Adrenal gland (tissue), 5 donors: ENCODE measurements at regions not wholly inside any gene's neighbourhood (a gene's known extent, or its start where the extent isn't known, plus 50 kb on each side); places are given as distances from the start of the nearest gene placed in this dataset.
"Not testable (repeated sequence)": the region's sequence is repeated elsewhere in the genome, so short reads cannot be mapped to it uniquely, and the experiment has no call there.

ENCODE experiments used
- POLR2A ChIP-seq, 2 donors: fragments of 450-650 bp; IDR thresholded peaks; one replicate each; pipeline ENCODE4 v1.6.1; 2017; ENCODE audit warnings: antibody characterized with exemption in 2 of 2, mild to moderate bottlenecking in 2 of 2, moderate library complexity in 1 of 2
- TF ChIP-seq, protein P1 (sequence below), 6 experiments: fragments of 450-650 bp in 4 of 6; fragments of 200-600 bp in 2 of 6; sonication (generic) in 1 of 6; IDR thresholded peaks; 1 replicate in 5 of 6; 2 replicates in 1 of 6; pipeline versions ENCODE4 v1.5.1 to v1.8.0; 2016 to 2021; ENCODE audit warnings: antibody characterized with exemption in 6 of 6, mild to moderate bottlenecking in 2 of 6, moderate library complexity in 1 of 6
- donor health status: DM: no; HTN: no; CAD: no.

DNA sequence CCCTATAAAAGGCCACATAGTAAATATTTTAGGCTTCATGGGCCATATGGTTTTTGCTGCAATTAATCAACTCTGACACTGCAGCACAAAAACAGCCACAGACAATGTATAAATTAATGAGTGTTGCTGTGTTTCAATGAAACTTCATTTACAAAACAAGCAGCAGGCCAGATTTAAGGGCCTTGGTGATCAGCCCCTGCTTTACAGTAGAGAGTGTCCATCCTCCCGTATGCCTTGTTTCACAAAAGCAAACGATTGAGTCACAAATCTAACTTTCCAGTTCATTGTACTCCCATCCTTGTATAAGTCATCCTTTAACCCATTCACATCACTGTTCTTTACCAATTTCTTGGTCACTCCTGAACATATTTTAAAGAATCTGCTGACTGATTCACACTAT is 94.3 kb upstream of the NOX4 start:
- TF ChIP-seq, protein P1, sequence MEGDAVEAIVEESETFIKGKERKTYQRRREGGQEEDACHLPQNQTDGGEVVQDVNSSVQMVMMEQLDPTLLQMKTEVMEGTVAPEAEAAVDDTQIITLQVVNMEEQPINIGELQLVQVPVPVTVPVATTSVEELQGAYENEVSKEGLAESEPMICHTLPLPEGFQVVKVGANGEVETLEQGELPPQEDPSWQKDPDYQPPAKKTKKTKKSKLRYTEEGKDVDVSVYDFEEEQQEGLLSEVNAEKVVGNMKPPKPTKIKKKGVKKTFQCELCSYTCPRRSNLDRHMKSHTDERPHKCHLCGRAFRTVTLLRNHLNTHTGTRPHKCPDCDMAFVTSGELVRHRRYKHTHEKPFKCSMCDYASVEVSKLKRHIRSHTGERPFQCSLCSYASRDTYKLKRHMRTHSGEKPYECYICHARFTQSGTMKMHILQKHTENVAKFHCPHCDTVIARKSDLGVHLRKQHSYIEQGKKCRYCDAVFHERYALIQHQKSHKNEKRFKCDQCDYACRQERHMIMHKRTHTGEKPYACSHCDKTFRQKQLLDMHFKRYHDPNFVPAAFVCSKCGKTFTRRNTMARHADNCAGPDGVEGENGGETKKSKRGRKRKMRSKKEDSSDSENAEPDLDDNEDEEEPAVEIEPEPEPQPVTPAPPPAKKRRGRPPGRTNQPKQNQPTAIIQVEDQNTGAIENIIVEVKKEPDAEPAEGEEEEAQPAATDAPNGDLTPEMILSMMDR (IDR thresholded peaks at IDR 0.05), result not testable (repeated sequence)
- not testable (repeated sequence) for TF ChIP-seq POLR2A (IDR thresholded peaks at IDR 0.05)
